ENCODE measurements at regions not wholly inside any gene's neighbourhood (a gene's known extent, or its start where the extent isn't known, plus 50 kb on each side); places are given as distances from the start of the nearest gene placed in this dataset.

DNA sequence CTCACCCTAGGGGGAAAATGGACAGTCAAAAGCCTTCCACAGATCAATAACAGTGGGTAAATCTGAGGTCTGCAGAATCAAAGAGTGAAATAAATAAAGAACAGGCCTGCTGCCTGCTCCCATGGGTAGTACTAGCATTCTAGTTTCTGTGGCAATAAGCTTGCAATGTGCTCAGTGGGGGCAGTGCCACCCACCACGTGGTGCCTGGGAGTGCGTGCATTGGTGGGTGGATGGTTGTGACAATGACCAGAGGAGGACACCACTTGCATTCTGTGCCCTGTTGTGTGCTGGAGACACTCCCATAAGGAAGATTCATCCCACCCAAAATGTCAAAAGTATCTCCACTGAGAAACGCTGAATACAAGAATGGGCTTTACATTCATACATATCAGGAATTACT, 95.5 kb upstream of the NEDD9 start (continued):
- TF ChIP-seq RAD51 (IDR thresholded peaks at IDR 0.05) (no peak), SUPT20H (IDR thresholded peaks at IDR 0.05; ENCODE audit: borderline replicate concordance, control insufficient read depth, low read depth, low read length) (no peak), BACH1 (IDR thresholded peaks at IDR 0.05; ENCODE audit: borderline replicate concordance) (no peak)

DNA sequence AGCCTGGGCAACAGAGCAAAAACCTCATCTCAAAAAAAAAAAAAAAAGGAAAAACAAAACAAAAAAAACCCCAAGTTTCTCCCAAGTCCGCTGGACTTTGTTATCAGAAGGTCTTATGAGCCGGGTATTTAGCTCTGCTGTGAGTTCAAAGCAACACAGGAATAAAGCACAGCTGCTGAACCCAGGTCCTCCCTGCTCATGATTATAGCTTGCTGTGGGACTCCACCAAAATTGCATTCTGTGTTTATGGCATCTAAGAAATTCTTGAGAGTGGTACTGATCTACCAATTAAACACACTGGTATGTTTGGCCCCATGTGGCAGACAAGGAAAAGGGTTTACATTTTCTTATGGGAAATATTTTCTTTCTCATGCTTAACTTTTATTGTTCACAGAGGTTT, 93.6 kb upstream of the NEDD9 start:
- ChIA-PET POLR2A (interaction anchor here (0.6 to 1.5 kb wide), 4 partner anchors 10 to 41 kb away, joined by 3 to 7 read pairs (median 4); no protein-coding TSS in a partner anchor), RAD21 (ENCODE audit: unreplicated experiment) (interaction anchor here (0.7 to 6.4 kb wide), 7 partner anchors 37 to 169 kb away, joined by 3 to 118 read pairs (median 4); no protein-coding TSS in a partner anchor)
- H3K27ac ChIP-seq (ENCODE audit: control insufficient read depth, insufficient read depth) = peak overlapping the region; percentile 20

More for the DNA sequence above, 93.6 kb upstream of the NEDD9 start:
- intact Hi-C loops (cut with micrococcal nuclease; ENCODE audit: unreplicated experiment) = no loop called here
- no peaks in the 10 kb centered on the region for H4K20me1 ChIP-seq (ENCODE audit: control insufficient read depth, insufficient read depth)
- BruUV-seq (replicated peaks) = no TSS peak
- FAIRE-seq = no peak
- WGBS (ENCODE audit: insufficient coverage, insufficient replicate concordance, low lambda C conversion rate, missing lambda C conversion rate) = 93% methylated on average over 2 of the region's 2 CpGs
- in situ Hi-C loops (cut with MboI) = no loop called here
- no peaks in the 10 kb centered on the region for H3K27me3 ChIP-seq (replicated peaks in 1 of 2; ENCODE audit: control insufficient read depth in 2 of 2, insufficient read depth in 2 of 2, low read length in 1 of 2)
- peaks cover 20% of the 10 kb centered on the region for H3K79me2 ChIP-seq (ENCODE audit: control insufficient read depth, insufficient read depth, low read length)
- peaks cover 2 to 14% of the 10 kb centered on the region in 2 experiments; a peak in 2 of 4 replicates for H3K36me3 ChIP-seq (ENCODE audit: control insufficient read depth in 2 of 2, insufficient read depth in 2 of 2, low read length in 1 of 2)
- no peak for DNase-seq (ENCODE audit: low read depth, low spot score)
- H3K4me2 ChIP-seq (ENCODE audit: control insufficient read depth, insufficient read depth) = no peak overlapping the region
- H3K9me3 ChIP-seq (replicated peaks; ENCODE audit: control insufficient read depth, insufficient read depth, low read length) = no peaks in the 10 kb centered on the region; the same call in 2 of the 3 replicates
- H3K4me1 ChIP-seq (ENCODE audit: control insufficient read depth, insufficient read depth, low read length) = peaks cover 52% of the 10 kb centered on the region
- ChIA-PET CTCF (interaction anchor here (0.7 to 1.2 kb wide), 2 partner anchors 9 to 16 kb away, joined by 3 to 5 read pairs; no protein-coding TSS in a partner anchor), SMC1A (ENCODE audit: uncharacterized antibody, unreplicated experiment) (interaction anchor here (0.6 to 12.6 kb wide), 11 partner anchors 15 to 169 kb away, joined by 3 to 129 read pairs (median 4); no protein-coding TSS in a partner anchor)
- no peak for ATAC-seq
- TF ChIP-seq, protein P1, sequence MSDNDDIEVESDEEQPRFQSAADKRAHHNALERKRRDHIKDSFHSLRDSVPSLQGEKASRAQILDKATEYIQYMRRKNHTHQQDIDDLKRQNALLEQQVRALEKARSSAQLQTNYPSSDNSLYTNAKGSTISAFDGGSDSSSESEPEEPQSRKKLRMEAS (IDR thresholded peaks at IDR 0.05; ENCODE audit: low read depth, low read length) = no peak
- TF ChIP-seq NR2C1 (IDR thresholded peaks at IDR 0.05) (no peak), FOS (IDR thresholded peaks at IDR 0.05; ENCODE audit: borderline replicate concordance, extremely low read depth, insufficient read length) (no peak)
- TF ChIP-seq, protein P2, sequence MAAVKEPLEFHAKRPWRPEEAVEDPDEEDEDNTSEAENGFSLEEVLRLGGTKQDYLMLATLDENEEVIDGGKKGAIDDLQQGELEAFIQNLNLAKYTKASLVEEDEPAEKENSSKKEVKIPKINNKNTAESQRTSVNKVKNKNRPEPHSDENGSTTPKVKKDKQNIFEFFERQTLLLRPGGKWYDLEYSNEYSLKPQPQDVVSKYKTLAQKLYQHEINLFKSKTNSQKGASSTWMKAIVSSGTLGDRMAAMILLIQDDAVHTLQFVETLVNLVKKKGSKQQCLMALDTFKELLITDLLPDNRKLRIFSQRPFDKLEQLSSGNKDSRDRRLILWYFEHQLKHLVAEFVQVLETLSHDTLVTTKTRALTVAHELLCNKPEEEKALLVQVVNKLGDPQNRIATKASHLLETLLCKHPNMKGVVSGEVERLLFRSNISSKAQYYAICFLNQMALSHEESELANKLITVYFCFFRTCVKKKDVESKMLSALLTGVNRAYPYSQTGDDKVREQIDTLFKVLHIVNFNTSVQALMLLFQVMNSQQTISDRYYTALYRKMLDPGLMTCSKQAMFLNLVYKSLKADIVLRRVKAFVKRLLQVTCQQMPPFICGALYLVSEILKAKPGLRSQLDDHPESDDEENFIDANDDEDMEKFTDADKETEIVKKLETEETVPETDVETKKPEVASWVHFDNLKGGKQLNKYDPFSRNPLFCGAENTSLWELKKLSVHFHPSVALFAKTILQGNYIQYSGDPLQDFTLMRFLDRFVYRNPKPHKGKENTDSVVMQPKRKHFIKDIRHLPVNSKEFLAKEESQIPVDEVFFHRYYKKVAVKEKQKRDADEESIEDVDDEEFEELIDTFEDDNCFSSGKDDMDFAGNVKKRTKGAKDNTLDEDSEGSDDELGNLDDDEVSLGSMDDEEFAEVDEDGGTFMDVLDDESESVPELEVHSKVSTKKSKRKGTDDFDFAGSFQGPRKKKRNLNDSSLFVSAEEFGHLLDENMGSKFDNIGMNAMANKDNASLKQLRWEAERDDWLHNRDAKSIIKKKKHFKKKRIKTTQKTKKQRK (IDR thresholded peaks at IDR 0.05; ENCODE audit: low read depth, low read length) = no peak
- no peak overlapping the region for H2AFZ ChIP-seq (ENCODE audit: control insufficient read depth, low read depth, low read length)
- H3K9ac ChIP-seq (ENCODE audit: control insufficient read depth, insufficient read depth, low read length) = no peak overlapping the region
- H3K4me3 ChIP-seq = no peak overlapping the region

Data from GM12878 (cell line).